WTC11 (cell line): ENCODE measurements at regions not wholly inside any gene's neighbourhood (a gene's known extent, or its start where the extent isn't known, plus 50 kb on each side); places are given as distances from the start of the nearest gene placed in this dataset.

Source experiments
- ATAC-seq: fragments of 200-7000 bp; cut with Tn5 transposase; 2 replicates; pipeline ENCODE4 v1.10.0; 2021; ENCODE audit warnings: mild to moderate bottlenecking, moderate library complexity
- CTCF ChIA-PET: fragments of 300-600 bp; sonication (Branson Sonifier 250); formaldehyde crosslinking; loops from one replicate; lab custom pipeline; 2021; ENCODE audit warnings: antibody characterized with exemption; lab: Charles Lee
- POLR2A ChIA-PET: fragments of 350-600 bp; sonication (Branson Sonifier 250); formaldehyde crosslinking; loops from one replicate; lab custom pipeline; 2021; ENCODE audit warnings: antibody characterized with exemption; lab: Charles Lee
- DNase-seq: peaks from one replicate; pipeline ENCODE4 v3.0.0; 2021; ENCODE audit warnings: low spot score
- H3K27ac Mint-ChIP-seq: 2 replicates; pipeline ENCODE4 v1.8.0; 2021; ENCODE audit warnings: mixed read lengths
- H3K27me3 Mint-ChIP-seq: 2 replicates; pipeline ENCODE4 v1.8.0; 2021; ENCODE audit warnings: low read depth, mild to moderate bottlenecking, moderate library complexity, mixed read lengths
- H3K36me3 Mint-ChIP-seq: 2 replicates; pipeline ENCODE4 v1.8.0; 2021; ENCODE audit warnings: mixed read lengths
- H3K4me1 Mint-ChIP-seq: 2 replicates; pipeline ENCODE4 v1.8.0; 2022; ENCODE audit warnings: mixed read lengths
- H3K4me3 Mint-ChIP-seq: 2 replicates; pipeline ENCODE4 v1.8.0; 2021; ENCODE audit warnings: mild to moderate bottlenecking, moderate library complexity, mixed read lengths
- H3K9me3 Mint-ChIP-seq: 2 replicates; pipeline ENCODE4 v1.8.0; 2021; ENCODE audit warnings: mixed read lengths
- ATF1 ChIP-seq: sonication (generic); formaldehyde crosslinking; IDR thresholded peaks from 2 replicates; pipeline ENCODE4 v1.8.1; 2023; ENCODE audit warnings: mild to moderate bottlenecking, moderate library complexity, missing genetic modification reagents
- CBFB ChIP-seq: sonication (generic); formaldehyde crosslinking; IDR thresholded peaks from 2 replicates; pipeline ENCODE4 v1.8.1; 2022; ENCODE audit warnings: mild to moderate bottlenecking, low read depth, missing genetic modification reagents
- CREM ChIP-seq: sonication (generic); formaldehyde crosslinking; IDR thresholded peaks from 2 replicates; pipeline ENCODE4 v1.8.1; 2022; ENCODE audit warnings: mild to moderate bottlenecking, missing genetic modification reagents, moderate library complexity
- EMX1 ChIP-seq: fragments of 250-450 bp; sonication (Bioruptor Pico); IDR thresholded peaks from 2 replicates; pipeline ENCODE4 v1.8.0; 2021; ENCODE audit warnings: mild to moderate bottlenecking
- ESRRA ChIP-seq: sonication (generic); formaldehyde crosslinking; IDR thresholded peaks from 2 replicates; pipeline ENCODE4 v1.8.1; 2022; ENCODE audit warnings: mild to moderate bottlenecking, missing genetic modification reagents, borderline replicate concordance
- IRF2 ChIP-seq: sonication (generic); formaldehyde crosslinking; IDR thresholded peaks from 2 replicates; pipeline ENCODE4 v1.8.0; 2022; ENCODE audit warnings: low read depth, missing genetic modification reagents, borderline replicate concordance
- KAT7 ChIP-seq: sonication (generic); formaldehyde crosslinking; IDR thresholded peaks from 2 replicates; pipeline ENCODE4 v1.8.1; 2023; ENCODE audit warnings: missing genetic modification reagents, mild to moderate bottlenecking, borderline replicate concordance
- MXD4 ChIP-seq: fragments of 250-450 bp; sonication (Bioruptor Pico); IDR thresholded peaks from 2 replicates; pipeline ENCODE4 v1.8.0; 2021; ENCODE audit warnings: mild to moderate bottlenecking, moderate library complexity, borderline replicate concordance
- MYBL2 ChIP-seq: sonication (generic); formaldehyde crosslinking; IDR thresholded peaks from 2 replicates; pipeline ENCODE4 v1.8.1; 2023; ENCODE audit warnings: mild to moderate bottlenecking, moderate library complexity, missing genetic modification reagents
- NR1H2 ChIP-seq: sonication (generic); formaldehyde crosslinking; IDR thresholded peaks from 2 replicates; pipeline ENCODE4 v1.9.0; 2021; ENCODE audit warnings: mild to moderate bottlenecking, moderate library complexity, missing genetic modification reagents
- SMAD3 ChIP-seq: sonication (generic); formaldehyde crosslinking; IDR thresholded peaks from 2 replicates; pipeline ENCODE4 v1.8.0; 2022; ENCODE audit warnings: missing genetic modification reagents, mild to moderate bottlenecking, borderline replicate concordance
- SP1 ChIP-seq: sonication (generic); formaldehyde crosslinking; conservative IDR thresholded peaks from 2 replicates; pipeline ENCODE4 v1.8.1; 2022; ENCODE audit warnings: missing genetic modification reagents
- TCF7 ChIP-seq: sonication (generic); formaldehyde crosslinking; IDR thresholded peaks from 2 replicates; pipeline ENCODE4 v1.8.0; 2022; ENCODE audit warnings: mild to moderate bottlenecking, low read depth, missing genetic modification reagents, moderate library complexity
- ZNF671 ChIP-seq: fragments of 250-450 bp; sonication (Bioruptor Pico); IDR thresholded peaks from 2 replicates; pipeline ENCODE4 v1.8.0; 2021; ENCODE audit warnings: mild to moderate bottlenecking
- TF ChIP-seq, protein P1 (sequence below): sonication (generic); formaldehyde crosslinking; IDR thresholded peaks from 2 replicates; pipeline ENCODE4 v1.8.0; 2022; ENCODE audit warnings: mild to moderate bottlenecking, missing genetic modification reagents
- TF ChIP-seq, protein P2 (sequence below): sonication (generic); formaldehyde crosslinking; IDR thresholded peaks from 2 replicates; pipeline ENCODE4 v1.8.1; 2023; ENCODE audit warnings: mild to moderate bottlenecking, missing genetic modification reagents, moderate library complexity
- TF ChIP-seq, protein P3 (sequence below): fragments of 250-450 bp; sonication (Bioruptor Pico); conservative IDR thresholded peaks from 2 replicates; pipeline ENCODE4 v1.9.0; 2021; ENCODE audit warnings: mild to moderate bottlenecking
- TF ChIP-seq, protein P4 (sequence below): sonication (generic); formaldehyde crosslinking; IDR thresholded peaks from 2 replicates; pipeline ENCODE4 v1.8.1; 2022; ENCODE audit warnings: missing genetic modification reagents, borderline replicate concordance
- TF ChIP-seq, protein P5 (sequence below): fragments of 200-600 bp; IDR thresholded peaks from 2 replicates; pipeline ENCODE4 v1.8.0; 2022; ENCODE audit warnings: antibody characterized with exemption

DNA sequence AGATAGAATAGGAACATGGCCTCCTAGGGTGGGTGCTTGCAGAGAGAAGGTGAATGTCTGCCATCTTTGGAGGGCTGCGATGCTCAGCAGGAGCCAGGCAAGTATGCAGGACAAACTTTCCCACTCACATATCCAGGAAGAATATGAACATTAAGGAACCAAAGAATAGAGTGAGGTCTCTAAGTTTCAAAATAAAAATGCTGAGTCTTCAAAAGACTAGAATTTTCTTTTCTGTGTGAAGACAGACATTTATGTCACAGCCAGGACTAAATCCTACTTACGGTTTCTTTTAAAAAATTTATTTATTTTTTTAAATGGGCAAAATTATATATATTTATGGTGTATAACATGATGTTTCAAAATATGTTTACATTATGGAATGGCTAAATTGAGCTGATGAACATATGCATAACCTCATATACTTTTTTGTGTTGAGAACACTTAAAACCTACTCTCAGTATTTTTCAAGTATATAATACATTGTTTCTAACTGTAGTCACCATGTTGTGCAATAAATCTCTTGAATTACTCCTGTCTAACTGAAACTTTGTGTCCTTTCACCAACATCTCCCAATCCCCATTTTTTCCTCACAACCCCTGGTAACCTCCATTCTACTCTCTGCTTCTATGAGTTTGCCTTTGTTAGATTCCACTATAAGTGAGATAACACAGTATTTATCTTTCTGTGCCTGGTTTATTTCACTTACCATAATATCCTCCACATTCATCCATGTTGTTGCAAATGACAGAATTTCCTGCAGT, 177.8 kb upstream of the HAND2 start:
- Mint-ChIP-seq H3K36me3 (no peaks in the 10 kb centered on the region), H3K27me3 (no peaks in the 10 kb centered on the region), H3K27ac (no peak overlapping the region)

DNA sequence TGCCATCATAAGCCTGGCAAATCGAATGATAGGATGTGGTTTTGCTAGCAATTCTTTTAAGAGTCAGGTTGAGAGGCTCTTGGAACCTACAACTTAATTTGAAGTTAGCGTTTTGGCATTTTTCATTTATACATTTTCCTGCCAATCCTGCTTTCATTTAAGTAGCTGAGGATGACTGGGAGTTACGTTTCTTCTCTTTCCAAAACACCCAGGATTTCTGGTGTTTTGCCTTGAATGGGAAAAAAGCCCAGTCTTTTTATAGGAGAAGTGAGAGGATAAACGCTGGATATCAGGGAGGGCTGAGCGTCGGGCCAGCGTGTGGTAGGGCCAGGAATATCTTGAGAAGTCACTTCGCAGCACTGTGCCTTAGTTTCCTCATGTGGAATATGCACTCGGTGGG, 174.2 kb upstream of the HAND2 start:
- ChIA-PET CTCF (no interaction called here), POLR2A (no interaction called here)
- no peak for TF ChIP-seq CBFB (CRISPR knock-in tag)
- TF ChIP-seq NR1H2 (CRISPR knock-in tag), result no peak
- TF ChIP-seq MXD4 (CRISPR knock-in tag), result no peak
- H3K4me3 Mint-ChIP-seq, result no peak overlapping the region
- no peak for DNase-seq
- no peak for ATAC-seq
- H3K4me1 Mint-ChIP-seq, result peaks cover 4% of the 10 kb centered on the region
- no peaks in the 10 kb centered on the region for H3K36me3 Mint-ChIP-seq
- H3K9me3 Mint-ChIP-seq, result no peaks in the 10 kb centered on the region
- no peak overlapping the region for H3K27ac Mint-ChIP-seq
- H3K27me3 Mint-ChIP-seq, result no peaks in the 10 kb centered on the region

More for the DNA sequence above, 177.8 kb upstream of the HAND2 start:
- Mint-ChIP-seq H3K9me3 (no peaks in the 10 kb centered on the region), H3K4me3 (no peak overlapping the region), H3K4me1 (no peaks in the 10 kb centered on the region)
- ChIA-PET CTCF (no interaction called here), POLR2A (no interaction called here)
- DNase-seq, result no peak
- TF ChIP-seq EMX1 (CRISPR knock-in tag), result no peak
- no peak for TF ChIP-seq KAT7 (CRISPR knock-in tag)
- TF ChIP-seq ATF1 (CRISPR knock-in tag), result no peak
- no peak for TF ChIP-seq TCF7 (CRISPR knock-in tag)
- TF ChIP-seq, protein P1, sequence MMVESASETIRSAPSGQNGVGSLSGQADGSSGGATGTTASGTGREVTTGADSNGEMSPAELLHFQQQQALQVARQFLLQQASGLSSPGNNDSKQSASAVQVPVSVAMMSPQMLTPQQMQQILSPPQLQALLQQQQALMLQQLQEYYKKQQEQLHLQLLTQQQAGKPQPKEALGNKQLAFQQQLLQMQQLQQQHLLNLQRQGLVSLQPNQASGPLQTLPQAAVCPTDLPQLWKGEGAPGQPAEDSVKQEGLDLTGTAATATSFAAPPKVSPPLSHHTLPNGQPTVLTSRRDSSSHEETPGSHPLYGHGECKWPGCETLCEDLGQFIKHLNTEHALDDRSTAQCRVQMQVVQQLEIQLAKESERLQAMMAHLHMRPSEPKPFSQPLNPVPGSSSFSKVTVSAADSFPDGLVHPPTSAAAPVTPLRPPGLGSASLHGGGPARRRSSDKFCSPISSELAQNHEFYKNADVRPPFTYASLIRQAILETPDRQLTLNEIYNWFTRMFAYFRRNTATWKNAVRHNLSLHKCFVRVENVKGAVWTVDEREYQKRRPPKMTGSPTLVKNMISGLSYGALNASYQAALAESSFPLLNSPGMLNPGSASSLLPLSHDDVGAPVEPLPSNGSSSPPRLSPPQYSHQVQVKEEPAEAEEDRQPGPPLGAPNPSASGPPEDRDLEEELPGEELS (CRISPR knock-in tag), result no peak
- no peak for TF ChIP-seq MXD4 (CRISPR knock-in tag)
- no peak for TF ChIP-seq SMAD3
- TF ChIP-seq, protein P2, sequence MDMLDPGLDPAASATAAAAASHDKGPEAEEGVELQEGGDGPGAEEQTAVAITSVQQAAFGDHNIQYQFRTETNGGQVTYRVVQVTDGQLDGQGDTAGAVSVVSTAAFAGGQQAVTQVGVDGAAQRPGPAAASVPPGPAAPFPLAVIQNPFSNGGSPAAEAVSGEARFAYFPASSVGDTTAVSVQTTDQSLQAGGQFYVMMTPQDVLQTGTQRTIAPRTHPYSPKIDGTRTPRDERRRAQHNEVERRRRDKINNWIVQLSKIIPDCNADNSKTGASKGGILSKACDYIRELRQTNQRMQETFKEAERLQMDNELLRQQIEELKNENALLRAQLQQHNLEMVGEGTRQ (CRISPR knock-in tag), result no peak
- TF ChIP-seq, protein P3, sequence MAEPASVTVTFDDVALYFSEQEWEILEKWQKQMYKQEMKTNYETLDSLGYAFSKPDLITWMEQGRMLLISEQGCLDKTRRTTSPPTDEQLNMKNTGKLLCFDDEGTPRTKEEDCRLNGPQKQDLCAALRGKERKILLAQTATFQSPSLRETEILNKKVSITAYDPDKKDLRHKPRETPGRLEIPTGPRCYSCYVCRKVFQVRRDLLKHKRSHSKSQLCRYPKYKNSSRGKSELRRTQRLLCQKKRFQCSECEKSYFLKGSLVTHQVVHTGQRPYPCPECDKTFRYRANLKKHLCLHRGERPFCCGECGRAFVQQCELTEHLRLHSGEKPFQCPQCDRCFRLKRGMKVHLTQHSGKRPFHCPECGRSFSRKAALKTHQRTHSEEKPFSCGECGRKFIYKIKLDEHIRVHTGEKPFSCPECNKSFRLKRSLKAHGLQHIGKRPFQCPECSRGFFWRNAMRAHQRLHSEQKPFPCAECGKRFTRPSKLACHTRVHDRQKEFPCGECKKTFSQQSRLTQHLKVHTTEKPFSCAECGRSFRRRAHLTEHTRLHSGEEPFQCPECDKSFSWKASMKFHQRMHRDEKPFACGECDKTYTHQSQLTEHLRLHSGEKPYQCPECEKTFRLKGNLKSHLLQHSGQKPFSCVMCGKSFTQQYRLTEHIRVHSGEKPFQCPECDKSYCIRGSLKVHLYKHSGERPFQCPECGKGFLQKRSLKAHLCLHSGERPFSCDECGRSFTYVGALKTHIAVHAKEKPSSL (CRISPR knock-in tag), result no peak
- no peak for TF ChIP-seq CREM (CRISPR knock-in tag)
- TF ChIP-seq SP1 (CRISPR knock-in tag), result no peak
- TF ChIP-seq, protein P4, sequence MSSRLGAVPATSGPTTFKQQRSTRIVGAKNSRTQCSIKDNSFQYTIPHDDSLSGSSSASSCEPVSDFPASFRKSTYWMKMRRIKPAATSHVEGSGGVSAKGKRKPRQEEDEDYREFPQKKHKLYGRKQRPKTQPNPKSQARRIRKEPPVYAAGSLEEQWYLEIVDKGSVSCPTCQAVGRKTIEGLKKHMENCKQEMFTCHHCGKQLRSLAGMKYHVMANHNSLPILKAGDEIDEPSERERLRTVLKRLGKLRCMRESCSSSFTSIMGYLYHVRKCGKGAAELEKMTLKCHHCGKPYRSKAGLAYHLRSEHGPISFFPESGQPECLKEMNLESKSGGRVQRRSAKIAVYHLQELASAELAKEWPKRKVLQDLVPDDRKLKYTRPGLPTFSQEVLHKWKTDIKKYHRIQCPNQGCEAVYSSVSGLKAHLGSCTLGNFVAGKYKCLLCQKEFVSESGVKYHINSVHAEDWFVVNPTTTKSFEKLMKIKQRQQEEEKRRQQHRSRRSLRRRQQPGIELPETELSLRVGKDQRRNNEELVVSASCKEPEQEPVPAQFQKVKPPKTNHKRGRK, result no peak
- no peak for TF ChIP-seq MYBL2 (CRISPR knock-in tag)
- TF ChIP-seq ZNF671, result no peak
- TF ChIP-seq, protein P5, sequence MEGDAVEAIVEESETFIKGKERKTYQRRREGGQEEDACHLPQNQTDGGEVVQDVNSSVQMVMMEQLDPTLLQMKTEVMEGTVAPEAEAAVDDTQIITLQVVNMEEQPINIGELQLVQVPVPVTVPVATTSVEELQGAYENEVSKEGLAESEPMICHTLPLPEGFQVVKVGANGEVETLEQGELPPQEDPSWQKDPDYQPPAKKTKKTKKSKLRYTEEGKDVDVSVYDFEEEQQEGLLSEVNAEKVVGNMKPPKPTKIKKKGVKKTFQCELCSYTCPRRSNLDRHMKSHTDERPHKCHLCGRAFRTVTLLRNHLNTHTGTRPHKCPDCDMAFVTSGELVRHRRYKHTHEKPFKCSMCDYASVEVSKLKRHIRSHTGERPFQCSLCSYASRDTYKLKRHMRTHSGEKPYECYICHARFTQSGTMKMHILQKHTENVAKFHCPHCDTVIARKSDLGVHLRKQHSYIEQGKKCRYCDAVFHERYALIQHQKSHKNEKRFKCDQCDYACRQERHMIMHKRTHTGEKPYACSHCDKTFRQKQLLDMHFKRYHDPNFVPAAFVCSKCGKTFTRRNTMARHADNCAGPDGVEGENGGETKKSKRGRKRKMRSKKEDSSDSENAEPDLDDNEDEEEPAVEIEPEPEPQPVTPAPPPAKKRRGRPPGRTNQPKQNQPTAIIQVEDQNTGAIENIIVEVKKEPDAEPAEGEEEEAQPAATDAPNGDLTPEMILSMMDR, result no peak
- TF ChIP-seq ESRRA, result no peak
- no peak for TF ChIP-seq IRF2
- TF ChIP-seq, all 79 proteins: peak for 0
- no peak for ATAC-seq
